NCI-H510A treated with DMSO at 0.1 percent for 48 hours (cell line): ENCODE measurements at regions not wholly inside any gene's neighbourhood (a gene's known extent, or its start where the extent isn't known, plus 50 kb on each side); places are given as distances from the start of the nearest gene placed in this dataset.

ENCODE experiments used
- DNase-seq: peaks from one replicate; lab custom pipeline; 2025; lab: John Stamatoyannopoulos, UW

GRCh38 chrX:126489116-126489695, 63.4 kb downstream of the DCAF12L1 start:
- DNase-seq, result no peak

- no peak for DNase-seq
These were observed 67.2 kb downstream of the DCAF12L1 start for GRCh38 chrX:126485409-126485808.

DNA sequence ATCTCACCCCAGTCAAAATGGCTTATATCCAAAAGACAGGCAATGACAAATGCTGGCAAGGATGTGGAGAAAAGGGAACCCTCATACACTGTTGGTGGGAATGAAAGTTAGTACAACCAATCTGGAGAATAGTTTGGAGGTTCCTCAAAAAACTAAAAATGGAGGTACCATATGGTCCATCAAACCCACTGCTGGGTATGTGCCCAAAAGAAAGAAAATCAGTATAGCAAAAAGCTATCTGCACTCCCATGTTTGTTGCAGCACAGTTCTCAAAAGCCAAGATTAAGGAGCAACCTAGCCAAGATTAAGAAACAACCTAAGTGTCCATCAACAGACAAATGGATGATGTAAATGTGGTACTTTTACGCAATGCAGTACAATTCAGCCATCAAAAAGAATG, 70.7 kb downstream of the DCAF12L1 start:
- no peak for DNase-seq

DNA sequence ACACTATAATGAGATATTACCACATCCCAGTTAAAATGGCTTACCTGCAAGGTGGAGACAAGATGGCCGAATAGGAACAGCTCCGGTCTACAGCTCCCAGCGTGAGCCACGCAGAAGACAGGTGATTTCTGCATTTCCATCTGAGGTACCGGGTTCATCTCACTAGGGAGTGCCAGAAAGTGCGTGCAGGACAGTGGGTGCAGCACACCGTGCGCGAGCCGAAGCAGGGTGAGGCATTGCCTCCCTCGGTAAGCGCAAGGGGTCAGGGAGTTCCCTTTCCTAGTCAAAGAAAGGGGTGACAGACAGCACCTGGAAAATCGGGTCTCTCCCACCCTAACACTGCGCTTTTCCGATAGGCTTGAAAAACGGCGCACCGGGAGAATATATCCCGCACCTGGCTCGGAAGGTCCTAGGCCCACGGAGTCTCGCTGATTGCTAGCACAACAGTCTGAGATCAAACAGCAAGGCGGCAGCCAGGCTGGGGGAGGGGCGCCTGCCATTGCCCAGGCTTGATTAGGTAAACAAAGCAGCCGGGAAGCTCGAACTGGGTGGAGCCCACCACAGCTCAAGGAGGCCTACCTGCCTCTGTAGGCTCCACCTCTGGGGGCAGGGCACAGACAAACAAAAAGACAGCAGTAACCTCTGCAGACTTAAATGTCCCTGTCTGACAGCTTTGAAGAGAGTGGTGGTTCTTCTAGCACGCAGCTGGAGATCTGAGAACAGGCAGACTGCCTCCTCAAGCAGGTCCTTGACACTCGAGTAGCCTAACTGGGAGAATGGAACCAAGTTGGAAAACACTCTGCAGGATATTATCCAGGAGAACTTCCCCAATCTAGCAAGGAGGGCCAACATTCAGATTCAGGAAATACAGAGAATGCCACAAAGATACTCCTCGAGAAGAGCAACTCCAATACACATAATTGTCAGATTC, 92.5 kb downstream of the DCAF12L1 start:
- DNase-seq, result peak; percentile 14

DNA sequence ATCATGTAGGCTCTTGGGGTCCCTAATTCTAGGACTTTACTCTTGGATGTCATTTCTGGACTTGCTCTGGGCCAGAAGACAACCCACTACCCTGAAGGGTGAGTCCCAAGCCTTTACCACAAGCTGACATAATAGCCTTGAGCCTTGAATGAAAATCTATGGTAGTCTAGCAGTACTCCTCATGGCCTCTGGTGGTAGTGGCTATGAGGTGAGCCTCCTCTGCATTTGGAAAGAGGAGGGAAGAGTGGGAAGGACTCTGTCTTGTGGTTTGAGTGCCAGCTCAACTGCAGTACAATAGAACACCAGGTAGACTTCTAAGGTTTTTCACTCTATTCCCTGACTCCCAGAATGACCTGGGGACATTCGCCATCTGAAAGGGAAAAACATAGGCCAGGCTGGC, 96.5 kb downstream of the DCAF12L1 start:
- no peak for DNase-seq

- no peak for DNase-seq
These were observed 103.9 kb downstream of the DCAF12L1 start for GRCh38 chrX:126448681-126449080.
